Neural cell (in vitro differentiated cells): ENCODE measurements at regions not wholly inside any gene's neighbourhood (a gene's known extent, or its start where the extent isn't known, plus 50 kb on each side); places are given as distances from the start of the nearest gene placed in this dataset.
"Not testable (repeated sequence)": the region's sequence is repeated elsewhere in the genome, so short reads cannot be mapped to it uniquely, and the experiment has no call there.

ENCODE experiments used
- H2AFZ ChIP-seq: fragments of 200-600, 300-800 bp; sonication (generic), shearing (Covaris generic); 2 replicates; pipeline ENCODE4 v1.6.0; 2014; ENCODE audit warnings: low read depth, mild to moderate bottlenecking, antibody characterized with exemption, low read length, moderate library complexity
- H3F3A ChIP-seq: fragments of 200-600 bp; shearing (Covaris generic); 2 replicates; pipeline ENCODE4 v1.6.1; 2016; ENCODE audit warnings: mild to moderate bottlenecking, moderate library complexity, mixed read lengths, antibody characterized with exemption, low read length; ENCODE audit not compliant: insufficient read depth, poor library complexity, severe bottlenecking
- H3K27ac ChIP-seq: fragments of 200-600, 300-800 bp; sonication (generic), shearing (Covaris generic); 2 replicates; pipeline ENCODE4 v1.5.1; 2014; ENCODE audit warnings: mild to moderate bottlenecking, low read length, moderate library complexity
- H3K27me3 ChIP-seq: fragments of 300-800, 200-600 bp; sonication (generic), shearing (Covaris generic); 2 replicates; pipeline ENCODE4 v1.6.0; 2014; ENCODE audit warnings: mild to moderate bottlenecking, low read depth, low read length, moderate library complexity; ENCODE audit not compliant: insufficient read depth
- H3K36me3 ChIP-seq: fragments of 300-800, 200-600 bp; sonication (generic), shearing (Covaris generic); 2 replicates; pipeline ENCODE4 v1.5.1; 2014; ENCODE audit warnings: mild to moderate bottlenecking, antibody characterized with exemption, low read length, moderate library complexity; ENCODE audit not compliant: insufficient read depth
- H3K4me2 ChIP-seq: fragments of 300-800, 200-600 bp; sonication (generic), shearing (Covaris generic); 2 replicates; pipeline ENCODE4 v1.6.0; 2014; ENCODE audit warnings: mild to moderate bottlenecking, low read length
- H3K4me3 ChIP-seq: fragments of 300-800, 200-600 bp; sonication (generic), shearing (Covaris generic); 2 replicates; pipeline ENCODE4 v1.5.1; 2014; ENCODE audit warnings: mild to moderate bottlenecking, low read length, moderate library complexity
- H3K79me2 ChIP-seq: fragments of 200-600 bp; shearing (Covaris generic); replicated peaks from 2 replicates; pipeline ENCODE4 v1.6.0; 2014; ENCODE audit warnings: mild to moderate bottlenecking, low read length, moderate library complexity; ENCODE audit not compliant: insufficient read depth
- H3K9ac ChIP-seq: fragments of 300-800, 200-600 bp; sonication (generic), shearing (Covaris generic); 2 replicates; pipeline ENCODE4 v1.6.1; 2016; ENCODE audit warnings: mild to moderate bottlenecking, low read length, mixed read lengths
- H3K9me2 ChIP-seq: fragments of 200-600 bp; shearing (Covaris generic); 2 replicates; pipeline ENCODE4 v1.6.1; 2016; ENCODE audit warnings: mild to moderate bottlenecking, low read length, mixed read lengths; ENCODE audit not compliant: insufficient read depth
- H3K9me3 ChIP-seq: fragments of 200-600, 300-800 bp; sonication (generic), shearing (Covaris generic); 2 replicates; pipeline ENCODE4 v1.6.1; 2016; ENCODE audit warnings: mild to moderate bottlenecking, mixed run types, low read length, moderate library complexity, mixed read lengths
- H4K20me1 ChIP-seq: fragments of 200-600 bp; shearing (Covaris generic); 2 replicates; pipeline ENCODE4 v1.6.1; 2016; ENCODE audit warnings: mild to moderate bottlenecking, mixed run types; ENCODE audit not compliant: insufficient read depth
- CTCF ChIP-seq: fragments of 450-650 bp; IDR thresholded peaks from 2 replicates; pipeline ENCODE4 v1.5.1; 2014; ENCODE audit warnings: antibody characterized with exemption, mild to moderate bottlenecking, moderate library complexity; ENCODE audit not compliant: poor library complexity, severe bottlenecking
- EP300 ChIP-seq: fragments of 450-650 bp; conservative IDR thresholded peaks from 2 replicates; pipeline ENCODE4 v1.6.1; 2014; ENCODE audit warnings: antibody characterized with exemption, mild to moderate bottlenecking, moderate library complexity; ENCODE audit not compliant: poor library complexity, severe bottlenecking
- EZH2 ChIP-seq: fragments of 200-600, 300-800 bp; shearing (Covaris generic), sonication (generic); IDR thresholded peaks from 2 replicates; pipeline ENCODE4 v1.6.1; 2014; ENCODE audit warnings: antibody characterized with exemption, low read length, borderline replicate concordance, mild to moderate bottlenecking; ENCODE audit not compliant: insufficient read depth, poor library complexity, severe bottlenecking
- MXI1 ChIP-seq: fragments of 450-650 bp; conservative IDR thresholded peaks from 2 replicates; pipeline ENCODE4 v1.6.1; 2014; ENCODE audit warnings: antibody characterized with exemption, mild to moderate bottlenecking; ENCODE audit not compliant: poor library complexity, severe bottlenecking
- POLR2AphosphoS5 ChIP-seq: IDR thresholded peaks from 2 replicates; pipeline ENCODE4 v1.6.1; 2012
- RAD21 ChIP-seq: fragments of 450-650 bp; conservative IDR thresholded peaks from 2 replicates; pipeline ENCODE4 v1.6.1; 2014; ENCODE audit warnings: antibody characterized with exemption, mild to moderate bottlenecking, moderate library complexity
- SMC3 ChIP-seq: fragments of 450-650 bp; conservative IDR thresholded peaks from 2 replicates; pipeline ENCODE4 v1.6.1; 2014; ENCODE audit warnings: antibody characterized with exemption, mild to moderate bottlenecking, moderate library complexity; ENCODE audit not compliant: poor library complexity
- TAF1 ChIP-seq: IDR thresholded peaks from 2 replicates; pipeline ENCODE4 v1.6.1; 2012; ENCODE audit warnings: low read depth
- TF ChIP-seq, protein P1 (sequence below): IDR thresholded peaks from 2 replicates; pipeline ENCODE4 v1.6.1; 2012; ENCODE audit warnings: borderline replicate concordance

GRCh38 chr13:24985896-24986295, 110.0 kb upstream of the PABPC3 start:
- Histone ChIP-seq H4K20me1 (no peaks in the 10 kb centered on the region), H3K79me2 (no peaks in the 10 kb centered on the region), H3F3A (no peaks in the 10 kb centered on the region), H3K4me3 (no peak overlapping the region), H3K36me3 (no peaks in the 10 kb centered on the region), H3K9me2 (no peaks in the 10 kb centered on the region), H2AFZ (no peak overlapping the region), H3K9ac (no peak overlapping the region), H3K9me3 (no peaks in the 10 kb centered on the region), H3K4me2 (no peak overlapping the region), H3K27me3 (no peaks in the 10 kb centered on the region), H3K27ac (no peak overlapping the region)
- TF ChIP-seq, protein P1, sequence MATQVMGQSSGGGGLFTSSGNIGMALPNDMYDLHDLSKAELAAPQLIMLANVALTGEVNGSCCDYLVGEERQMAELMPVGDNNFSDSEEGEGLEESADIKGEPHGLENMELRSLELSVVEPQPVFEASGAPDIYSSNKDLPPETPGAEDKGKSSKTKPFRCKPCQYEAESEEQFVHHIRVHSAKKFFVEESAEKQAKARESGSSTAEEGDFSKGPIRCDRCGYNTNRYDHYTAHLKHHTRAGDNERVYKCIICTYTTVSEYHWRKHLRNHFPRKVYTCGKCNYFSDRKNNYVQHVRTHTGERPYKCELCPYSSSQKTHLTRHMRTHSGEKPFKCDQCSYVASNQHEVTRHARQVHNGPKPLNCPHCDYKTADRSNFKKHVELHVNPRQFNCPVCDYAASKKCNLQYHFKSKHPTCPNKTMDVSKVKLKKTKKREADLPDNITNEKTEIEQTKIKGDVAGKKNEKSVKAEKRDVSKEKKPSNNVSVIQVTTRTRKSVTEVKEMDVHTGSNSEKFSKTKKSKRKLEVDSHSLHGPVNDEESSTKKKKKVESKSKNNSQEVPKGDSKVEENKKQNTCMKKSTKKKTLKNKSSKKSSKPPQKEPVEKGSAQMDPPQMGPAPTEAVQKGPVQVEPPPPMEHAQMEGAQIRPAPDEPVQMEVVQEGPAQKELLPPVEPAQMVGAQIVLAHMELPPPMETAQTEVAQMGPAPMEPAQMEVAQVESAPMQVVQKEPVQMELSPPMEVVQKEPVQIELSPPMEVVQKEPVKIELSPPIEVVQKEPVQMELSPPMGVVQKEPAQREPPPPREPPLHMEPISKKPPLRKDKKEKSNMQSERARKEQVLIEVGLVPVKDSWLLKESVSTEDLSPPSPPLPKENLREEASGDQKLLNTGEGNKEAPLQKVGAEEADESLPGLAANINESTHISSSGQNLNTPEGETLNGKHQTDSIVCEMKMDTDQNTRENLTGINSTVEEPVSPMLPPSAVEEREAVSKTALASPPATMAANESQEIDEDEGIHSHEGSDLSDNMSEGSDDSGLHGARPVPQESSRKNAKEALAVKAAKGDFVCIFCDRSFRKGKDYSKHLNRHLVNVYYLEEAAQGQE, result no peak
- TF ChIP-seq MXI1 (no peak), SMC3 (no peak), EZH2 (no peak), TAF1 (no peak), POLR2AphosphoS5 (no peak), CTCF (no peak), RAD21 (no peak), EP300 (no peak)

GRCh38 chr13:24986826-24987225, 109.1 kb upstream of the PABPC3 start:
- Histone ChIP-seq H3K27ac (no peak overlapping the region), H3K9me2 (no peaks in the 10 kb centered on the region), H3K4me3 (no peak overlapping the region), H3K79me2 (no peaks in the 10 kb centered on the region), H3K36me3 (no peaks in the 10 kb centered on the region), H3K9ac (no peak overlapping the region), H3K27me3 (no peaks in the 10 kb centered on the region), H3F3A (no peaks in the 10 kb centered on the region), H2AFZ (no peak overlapping the region), H3K9me3 (no peaks in the 10 kb centered on the region), H3K4me2 (no peak overlapping the region), H4K20me1 (no peaks in the 10 kb centered on the region)
- TF ChIP-seq TAF1 (no peak), POLR2AphosphoS5 (no peak)

- H3K27me3 ChIP-seq, H4K20me1 ChIP-seq, H3K9me3 ChIP-seq, H3K4me3 ChIP-seq, H3K9me2 ChIP-seq, H3K9ac ChIP-seq, H3K4me2 ChIP-seq, H2AFZ ChIP-seq, H3K36me3 ChIP-seq, H3K79me2 ChIP-seq, H3F3A ChIP-seq, H3K27ac ChIP-seq: not testable (repeated sequence)
These were observed 106.0 kb upstream of the PABPC3 start for GRCh38 chr13:24989959-24990358.

- H2AFZ ChIP-seq, H3K79me2 ChIP-seq, H4K20me1 ChIP-seq, H3K36me3 ChIP-seq, H3F3A ChIP-seq, H3K9me3 ChIP-seq, H3K27ac ChIP-seq, H3K27me3 ChIP-seq, H3K4me3 ChIP-seq, H3K9me2 ChIP-seq, H3K4me2 ChIP-seq, H3K9ac ChIP-seq: not testable (repeated sequence)
These were observed 103.0 kb upstream of the PABPC3 start for GRCh38 chr13:24992946-24993345.
